AG04449 (cell line): ENCODE measurements at regions not wholly inside any gene's neighbourhood (a gene's known extent, or its start where the extent isn't known, plus 50 kb on each side); places are given as distances from the start of the nearest gene placed in this dataset.

Source experiments
- CTCF ChIA-PET: fragments of 350-600 bp; formaldehyde crosslinking; extraction: SDS; loops from one replicate; lab custom pipeline; 2021; ENCODE audit warnings: antibody characterized with exemption; lab: Yijun Ruan, JAX
- POLR2A ChIA-PET: fragments of 400-600, 350-600 bp; formaldehyde crosslinking; extraction: SDS; loops from one replicate; lab custom pipeline; 2020; ENCODE audit warnings: antibody characterized with exemption, inconsistent platforms; lab: Yijun Ruan, JAX
- DNase-seq: peaks from one replicate; pipeline ENCODE4 v3.0.0-alpha.2; 2010; ENCODE audit warnings: low read depth, low spot score
- H3K4me3 ChIP-seq: 2 replicates; pipeline ENCODE4 v1.5.1; 2011; ENCODE audit warnings: low read depth, mild to moderate bottlenecking, control low read depth, low read length
- TF ChIP-seq, protein P1 (sequence below): IDR thresholded peaks from one replicate; pipeline ENCODE4 v1.5.1; 2011; ENCODE audit warnings: mild to moderate bottlenecking, moderate library complexity, low read length, control low read depth, inconsistent platforms; ENCODE audit not compliant: insufficient read depth; ENCODE audit errors: missing control alignments

DNA sequence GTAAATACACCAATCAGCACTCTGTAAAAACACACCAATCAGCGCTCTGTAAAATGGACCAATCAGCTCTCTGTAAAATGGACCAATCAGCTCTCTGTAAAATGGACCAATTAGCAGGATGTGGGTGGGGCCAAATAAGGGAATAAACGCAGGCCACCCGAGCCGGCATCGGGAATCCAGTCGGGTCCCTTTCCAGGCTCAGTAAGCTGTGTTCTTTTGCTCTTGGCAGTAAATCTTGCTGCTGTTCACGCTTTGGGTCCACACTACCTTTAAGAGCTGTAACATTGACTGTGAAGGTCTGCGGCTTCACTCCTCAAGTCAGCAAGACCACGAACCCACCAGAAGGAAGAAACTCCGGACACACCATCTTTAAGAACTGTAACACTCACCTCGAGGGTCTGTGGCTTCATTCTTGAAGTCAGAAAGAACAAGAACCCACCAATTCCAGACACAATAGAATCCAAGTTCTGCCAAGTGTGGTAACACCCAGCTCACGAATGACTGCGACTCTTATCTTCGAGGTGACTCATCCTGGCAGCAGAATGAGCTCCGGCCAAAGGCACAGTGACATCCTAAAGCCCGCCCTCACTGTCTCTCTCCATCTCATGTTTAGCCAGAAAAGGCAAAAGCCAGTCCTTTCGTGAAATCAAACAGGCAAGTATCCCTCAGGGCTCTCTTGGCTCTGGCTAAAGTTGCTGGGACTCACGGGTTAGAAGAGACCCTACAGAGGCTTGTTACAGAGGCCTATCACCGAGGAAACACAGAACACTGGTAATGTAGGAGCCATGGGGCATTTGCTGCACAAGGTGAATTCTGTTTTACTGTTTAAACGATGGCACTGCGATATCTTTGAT, 155.2 kb downstream of the FAM43A start:
- TF ChIP-seq, protein P1, sequence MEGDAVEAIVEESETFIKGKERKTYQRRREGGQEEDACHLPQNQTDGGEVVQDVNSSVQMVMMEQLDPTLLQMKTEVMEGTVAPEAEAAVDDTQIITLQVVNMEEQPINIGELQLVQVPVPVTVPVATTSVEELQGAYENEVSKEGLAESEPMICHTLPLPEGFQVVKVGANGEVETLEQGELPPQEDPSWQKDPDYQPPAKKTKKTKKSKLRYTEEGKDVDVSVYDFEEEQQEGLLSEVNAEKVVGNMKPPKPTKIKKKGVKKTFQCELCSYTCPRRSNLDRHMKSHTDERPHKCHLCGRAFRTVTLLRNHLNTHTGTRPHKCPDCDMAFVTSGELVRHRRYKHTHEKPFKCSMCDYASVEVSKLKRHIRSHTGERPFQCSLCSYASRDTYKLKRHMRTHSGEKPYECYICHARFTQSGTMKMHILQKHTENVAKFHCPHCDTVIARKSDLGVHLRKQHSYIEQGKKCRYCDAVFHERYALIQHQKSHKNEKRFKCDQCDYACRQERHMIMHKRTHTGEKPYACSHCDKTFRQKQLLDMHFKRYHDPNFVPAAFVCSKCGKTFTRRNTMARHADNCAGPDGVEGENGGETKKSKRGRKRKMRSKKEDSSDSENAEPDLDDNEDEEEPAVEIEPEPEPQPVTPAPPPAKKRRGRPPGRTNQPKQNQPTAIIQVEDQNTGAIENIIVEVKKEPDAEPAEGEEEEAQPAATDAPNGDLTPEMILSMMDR: no peak
- POLR2A ChIA-PET: no interaction called here
- H3K4me3 ChIP-seq: no peak overlapping the region
- CTCF ChIA-PET: no interaction called here
- no peak for DNase-seq

DNA sequence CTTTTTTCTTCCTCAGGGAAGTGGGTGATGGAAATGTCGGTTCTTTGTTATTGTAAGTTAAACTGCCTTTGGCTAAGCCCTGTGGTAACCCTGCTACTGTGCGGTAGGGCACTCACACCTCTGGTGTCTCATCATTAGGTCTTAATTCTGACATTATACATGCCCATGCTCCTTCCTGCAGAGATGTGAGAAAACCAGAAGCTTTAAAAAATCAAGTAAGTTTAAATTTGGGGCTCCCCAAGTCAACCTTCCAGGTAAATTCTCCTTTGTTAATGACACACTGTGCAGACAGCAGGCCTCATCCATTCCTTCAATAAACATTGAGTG, 155.8 kb downstream of the FAM43A start:
- no peak overlapping the region for H3K4me3 ChIP-seq

DNA sequence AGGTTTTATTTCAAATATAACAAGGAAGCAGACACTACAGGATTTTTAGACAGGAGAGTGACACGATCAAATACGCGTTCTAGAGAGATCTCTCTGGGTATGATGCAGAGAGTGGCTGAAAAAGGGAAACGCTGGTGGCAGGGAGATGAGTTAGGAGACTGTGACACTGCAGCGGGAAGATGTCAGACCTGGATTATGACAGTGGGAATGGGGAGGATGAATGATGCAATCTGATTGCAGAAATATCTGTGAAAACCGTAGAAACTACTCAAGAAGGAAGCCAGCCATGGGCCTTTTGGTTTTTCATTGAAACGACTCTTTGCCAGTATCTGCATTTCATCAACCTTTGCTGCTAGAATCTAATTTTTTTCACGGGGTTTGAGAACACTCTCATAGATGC, 157.9 kb downstream of the FAM43A start:
- TF ChIP-seq, protein P1: no peak
- CTCF ChIA-PET: no interaction called here
- DNase-seq: no peak
- no peak overlapping the region for H3K4me3 ChIP-seq
- POLR2A ChIA-PET: no interaction called here

More for the DNA sequence above, 155.8 kb downstream of the FAM43A start:
- TF ChIP-seq, protein P1: no peak
- ChIA-PET CTCF (no interaction called here), POLR2A (no interaction called here)
- no peak for DNase-seq

DNA sequence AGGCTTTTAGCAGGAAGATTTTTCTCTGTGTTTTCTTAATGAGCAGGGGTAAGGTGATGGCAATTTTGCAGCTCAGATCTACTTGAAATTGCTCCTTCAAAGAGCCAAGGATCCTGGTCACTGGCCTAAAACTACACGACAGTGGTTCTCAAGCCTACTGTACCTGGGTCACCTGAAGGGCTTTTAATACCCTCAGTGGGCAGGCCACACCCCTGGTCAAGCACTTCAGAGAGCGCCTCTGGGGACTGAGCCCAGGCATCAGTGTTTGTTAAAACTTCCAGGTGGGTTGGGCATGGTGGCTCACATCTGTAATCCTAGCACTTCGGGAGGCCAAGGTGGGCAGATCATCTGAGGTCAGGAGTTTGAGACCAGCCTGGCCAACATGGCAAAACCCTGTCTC, 158.4 kb downstream of the FAM43A start:
- POLR2A ChIA-PET: no interaction called here
- no peak for DNase-seq
- TF ChIP-seq, protein P1: no peak
- no peak overlapping the region for H3K4me3 ChIP-seq
- CTCF ChIA-PET: no interaction called here

DNA sequence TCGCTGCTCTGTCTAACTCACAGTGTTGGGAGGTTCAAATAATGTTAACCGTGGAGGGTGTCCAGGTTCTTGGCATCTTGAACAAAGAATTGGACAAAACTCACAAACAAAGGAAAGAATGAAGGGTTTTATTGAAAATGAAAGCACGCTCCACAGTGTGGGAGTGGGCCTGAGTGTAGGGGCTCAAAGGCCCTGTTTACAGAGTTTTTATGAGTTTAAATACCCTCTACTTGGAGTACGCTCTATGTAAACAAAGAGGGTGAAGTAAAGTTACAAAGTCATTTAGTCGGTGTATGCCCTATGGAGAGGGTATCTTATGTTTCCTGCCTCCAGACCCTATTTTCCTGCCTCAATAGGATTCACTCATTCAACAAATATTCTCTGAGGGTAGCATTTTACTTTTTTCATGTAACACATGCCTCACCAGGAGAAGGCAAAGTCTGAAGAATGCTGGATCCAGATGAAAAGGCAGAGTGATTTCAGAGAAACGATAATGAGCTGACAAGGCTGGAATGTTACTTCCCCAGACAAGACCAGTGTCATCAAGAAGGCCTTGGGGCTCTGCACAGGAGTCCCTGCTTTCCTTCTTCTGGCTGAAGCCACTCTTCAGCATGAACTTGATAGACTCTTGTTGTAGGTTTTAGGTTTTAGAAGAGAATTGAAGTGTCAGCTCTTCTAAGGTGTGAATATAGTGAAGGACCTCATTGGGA, 163.6 kb downstream of the FAM43A start:
- H3K4me3 ChIP-seq: no peak overlapping the region
- TF ChIP-seq, protein P1: no peak
- DNase-seq: no peak
- ChIA-PET CTCF (no interaction called here), POLR2A (no interaction called here)

DNA sequence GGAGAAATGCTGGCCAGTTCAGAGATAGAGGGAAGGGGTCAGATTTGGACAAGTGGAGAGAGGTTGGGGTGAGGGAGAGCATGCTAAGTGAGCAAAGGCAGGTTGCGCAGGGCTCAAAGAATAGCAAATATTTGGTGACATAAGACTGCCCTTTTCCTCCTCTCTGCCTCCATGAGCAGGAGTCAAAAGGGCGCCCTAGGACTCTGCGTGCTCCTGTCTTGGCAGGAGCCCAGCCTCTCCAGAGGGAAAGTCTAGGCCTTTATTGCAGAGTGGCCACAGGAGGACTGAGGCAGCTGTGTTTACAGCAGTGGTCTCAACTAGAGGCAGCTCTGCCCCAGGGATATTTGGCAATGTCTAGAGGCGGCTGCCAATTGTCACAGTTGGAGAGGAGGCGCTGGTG, 165.6 kb downstream of the FAM43A start:
- TF ChIP-seq, protein P1: no peak
- no peak overlapping the region for H3K4me3 ChIP-seq
- DNase-seq: no peak
- POLR2A ChIA-PET: no interaction called here
- CTCF ChIA-PET: interaction anchor here (1.1 kb wide), 1 partner anchor 18 kb away, joined by 4 read pairs; no protein-coding TSS in a partner anchor
